ENCODE measurements at regions not wholly inside any gene's neighbourhood (a gene's known extent, or its start where the extent isn't known, plus 50 kb on each side); places are given as distances from the start of the nearest gene placed in this dataset.

GRCh38 chr1:5333291-5333690 is 658.9 kb downstream of the NPHP4 start:
- H3K4me3 Mint-ChIP-seq = no peak overlapping the region

GRCh38 chr1:5331101-5331500 is 661.1 kb downstream of the NPHP4 start:
- H3K4me1 Mint-ChIP-seq = peaks cover 41% of the 10 kb centered on the region
- no peak for DNase-seq (ENCODE audit: low spot score in 2 of 2)
- H3K27ac Mint-ChIP-seq (ENCODE audit: low read depth) = no peak overlapping the region
- H3K36me3 Mint-ChIP-seq (ENCODE audit: insufficient read depth) = peaks cover 2% of the 10 kb centered on the region
- H3K27me3 Mint-ChIP-seq = no peaks in the 10 kb centered on the region
- peaks cover 19% of the 10 kb centered on the region for H3K9me3 Mint-ChIP-seq
- ATAC-seq (replicated peaks; ENCODE audit: extremely low read depth, poor library complexity, severe bottlenecking) = no peak
- H3K4me3 Mint-ChIP-seq = no peak overlapping the region

More at GRCh38 chr1:5333291-5333690, 658.9 kb downstream of the NPHP4 start:
- no peak for ATAC-seq (replicated peaks; ENCODE audit: extremely low read depth, poor library complexity, severe bottlenecking)
- H3K27ac Mint-ChIP-seq (ENCODE audit: low read depth) = no peak overlapping the region
- H3K4me1 Mint-ChIP-seq = peaks cover 38% of the 10 kb centered on the region
- peaks cover 2% of the 10 kb centered on the region for H3K36me3 Mint-ChIP-seq (ENCODE audit: insufficient read depth)
- peaks cover 6% of the 10 kb centered on the region for H3K9me3 Mint-ChIP-seq
- DNase-seq (ENCODE audit: low spot score in 2 of 2) = no peak
- H3K27me3 Mint-ChIP-seq = no peaks in the 10 kb centered on the region

- peaks cover 42% of the 10 kb centered on the region for H3K4me1 Mint-ChIP-seq
- ATAC-seq (replicated peaks; ENCODE audit: extremely low read depth, poor library complexity, severe bottlenecking) (peak; percentile 40), DNase-seq (ENCODE audit: low spot score in 2 of 2) (no peak)
- H3K27ac Mint-ChIP-seq (ENCODE audit: low read depth) = peak overlapping the region; percentile 89
- no peaks in the 10 kb centered on the region for H3K27me3 Mint-ChIP-seq
- H3K4me3 Mint-ChIP-seq = peak overlapping the region; percentile 51
- H3K9me3 Mint-ChIP-seq = peaks cover 19% of the 10 kb centered on the region
- peaks cover 2% of the 10 kb centered on the region for H3K36me3 Mint-ChIP-seq (ENCODE audit: insufficient read depth)
These were observed 663.0 kb downstream of the NPHP4 start for GRCh38 chr1:5329068-5329739.

- peaks cover 31% of the 10 kb centered on the region for H3K4me1 Mint-ChIP-seq
- no peaks in the 10 kb centered on the region for H3K27me3 Mint-ChIP-seq
- H3K4me3 Mint-ChIP-seq = no peak overlapping the region
- ATAC-seq (replicated peaks; ENCODE audit: extremely low read depth, poor library complexity, severe bottlenecking) (no peak), DNase-seq (ENCODE audit: low spot score in 2 of 2) (no peak)
- peaks cover 21% of the 10 kb centered on the region for H3K9me3 Mint-ChIP-seq
- no peaks in the 10 kb centered on the region for H3K36me3 Mint-ChIP-seq (ENCODE audit: insufficient read depth)
- no peak overlapping the region for H3K27ac Mint-ChIP-seq (ENCODE audit: low read depth)
These were observed 667.3 kb downstream of the NPHP4 start for GRCh38 chr1:5324883-5325282.

GRCh38 chr1:5318143-5318816 is 663.9 kb downstream of the AJAP1 start:
- H3K36me3 Mint-ChIP-seq (ENCODE audit: insufficient read depth) = no peaks in the 10 kb centered on the region
- no peak overlapping the region for H3K27ac Mint-ChIP-seq (ENCODE audit: low read depth)
- peaks cover 16% of the 10 kb centered on the region for H3K27me3 Mint-ChIP-seq
- H3K9me3 Mint-ChIP-seq = peaks cover 8% of the 10 kb centered on the region
- DNase-seq (ENCODE audit: low spot score in 2 of 2) = no peak
- H3K4me1 Mint-ChIP-seq = no peaks in the 10 kb centered on the region
- no peak for ATAC-seq (replicated peaks; ENCODE audit: extremely low read depth, poor library complexity, severe bottlenecking)
- no peak overlapping the region for H3K4me3 Mint-ChIP-seq

GRCh38 chr1:5317391-5317790 is 663.0 kb downstream of the AJAP1 start:
- Mint-ChIP-seq H3K4me1 (no peaks in the 10 kb centered on the region), H3K27me3 (peaks cover 23% of the 10 kb centered on the region), H3K27ac (ENCODE audit: low read depth) (no peak overlapping the region), H3K9me3 (peaks cover 8% of the 10 kb centered on the region), H3K36me3 (ENCODE audit: insufficient read depth) (no peaks in the 10 kb centered on the region), H3K4me3 (no peak overlapping the region)
- no peak for ATAC-seq (replicated peaks; ENCODE audit: extremely low read depth, poor library complexity, severe bottlenecking)
- no peak for DNase-seq (ENCODE audit: low spot score in 2 of 2)

- H3K4me1 Mint-ChIP-seq = peaks cover 3% of the 10 kb centered on the region
- no peaks in the 10 kb centered on the region for H3K9me3 Mint-ChIP-seq
- no peak overlapping the region for H3K4me3 Mint-ChIP-seq
- H3K27me3 Mint-ChIP-seq = peaks cover 47% of the 10 kb centered on the region
- DNase-seq (ENCODE audit: low spot score in 2 of 2) (no peak), ATAC-seq (replicated peaks; ENCODE audit: extremely low read depth, poor library complexity, severe bottlenecking) (no peak)
- H3K27ac Mint-ChIP-seq (ENCODE audit: low read depth) = no peak overlapping the region
- H3K36me3 Mint-ChIP-seq (ENCODE audit: insufficient read depth) = no peaks in the 10 kb centered on the region
These were observed 658.5 kb downstream of the AJAP1 start for GRCh38 chr1:5312862-5313261.

- H3K4me3 Mint-ChIP-seq = no peak overlapping the region
- DNase-seq (ENCODE audit: low spot score in 2 of 2) (no peak), ATAC-seq (replicated peaks; ENCODE audit: extremely low read depth, poor library complexity, severe bottlenecking) (no peak)
- H3K4me1 Mint-ChIP-seq = peaks cover 3% of the 10 kb centered on the region
- H3K27me3 Mint-ChIP-seq = peaks cover 47% of the 10 kb centered on the region
- no peak overlapping the region for H3K27ac Mint-ChIP-seq (ENCODE audit: low read depth)
- H3K9me3 Mint-ChIP-seq = no peaks in the 10 kb centered on the region
- no peaks in the 10 kb centered on the region for H3K36me3 Mint-ChIP-seq (ENCODE audit: insufficient read depth)
These were observed 657.9 kb downstream of the AJAP1 start for GRCh38 chr1:5312293-5312674.

- H3K27ac Mint-ChIP-seq (ENCODE audit: low read depth) = no peak overlapping the region
- no peaks in the 10 kb centered on the region for H3K9me3 Mint-ChIP-seq
- peaks cover 47% of the 10 kb centered on the region for H3K27me3 Mint-ChIP-seq
- ATAC-seq (replicated peaks; ENCODE audit: extremely low read depth, poor library complexity, severe bottlenecking) = no peak
- H3K36me3 Mint-ChIP-seq (ENCODE audit: insufficient read depth) = no peaks in the 10 kb centered on the region
- no peak overlapping the region for H3K4me3 Mint-ChIP-seq
- H3K4me1 Mint-ChIP-seq = peaks cover 3% of the 10 kb centered on the region
- DNase-seq (ENCODE audit: low spot score in 2 of 2) = no peak
These were observed 657.4 kb downstream of the AJAP1 start for GRCh38 chr1:5311634-5312292.

- no peaks in the 10 kb centered on the region for H3K36me3 Mint-ChIP-seq (ENCODE audit: insufficient read depth)
- ATAC-seq (replicated peaks; ENCODE audit: extremely low read depth, poor library complexity, severe bottlenecking) (no peak), DNase-seq (ENCODE audit: low spot score in 2 of 2) (no peak)
- no peak overlapping the region for H3K4me3 Mint-ChIP-seq
- H3K4me1 Mint-ChIP-seq = peaks cover 3% of the 10 kb centered on the region
- no peak overlapping the region for H3K27ac Mint-ChIP-seq (ENCODE audit: low read depth)
- no peaks in the 10 kb centered on the region for H3K9me3 Mint-ChIP-seq
- peaks cover 47% of the 10 kb centered on the region for H3K27me3 Mint-ChIP-seq
These were observed 656.7 kb downstream of the AJAP1 start for GRCh38 chr1:5311147-5311546.

GRCh38 chr1:5308249-5308648 is 653.8 kb downstream of the AJAP1 start:
- no peak for DNase-seq (ENCODE audit: low spot score in 2 of 2)
- Mint-ChIP-seq H3K9me3 (no peaks in the 10 kb centered on the region), H3K4me3 (no peak overlapping the region), H3K4me1 (peaks cover 3% of the 10 kb centered on the region), H3K27ac (ENCODE audit: low read depth) (no peak overlapping the region), H3K36me3 (ENCODE audit: insufficient read depth) (no peaks in the 10 kb centered on the region), H3K27me3 (peaks cover 31% of the 10 kb centered on the region)
- ATAC-seq (replicated peaks; ENCODE audit: extremely low read depth, poor library complexity, severe bottlenecking) = no peak

- H3K27me3 Mint-ChIP-seq = peaks cover 14% of the 10 kb centered on the region
- H3K9me3 Mint-ChIP-seq = no peaks in the 10 kb centered on the region
- no peaks in the 10 kb centered on the region for H3K4me1 Mint-ChIP-seq
- no peak for ATAC-seq (replicated peaks; ENCODE audit: extremely low read depth, poor library complexity, severe bottlenecking)
- H3K27ac Mint-ChIP-seq (ENCODE audit: low read depth) = no peak overlapping the region
- no peaks in the 10 kb centered on the region for H3K36me3 Mint-ChIP-seq (ENCODE audit: insufficient read depth)
- no peak for DNase-seq (ENCODE audit: low spot score in 2 of 2)
- no peak overlapping the region for H3K4me3 Mint-ChIP-seq
These were observed 650.3 kb downstream of the AJAP1 start for GRCh38 chr1:5304702-5305101.

- no peak for ATAC-seq (replicated peaks; ENCODE audit: extremely low read depth, poor library complexity, severe bottlenecking)
- no peaks in the 10 kb centered on the region for H3K9me3 Mint-ChIP-seq
- H3K27me3 Mint-ChIP-seq = peaks cover 40% of the 10 kb centered on the region
- H3K4me3 Mint-ChIP-seq = no peak overlapping the region
- H3K27ac Mint-ChIP-seq (ENCODE audit: low read depth) = no peak overlapping the region
- DNase-seq (ENCODE audit: low spot score in 2 of 2) = no peak
- no peaks in the 10 kb centered on the region for H3K4me1 Mint-ChIP-seq
- no peaks in the 10 kb centered on the region for H3K36me3 Mint-ChIP-seq (ENCODE audit: insufficient read depth)
These were observed 644.0 kb downstream of the AJAP1 start for GRCh38 chr1:5298376-5298775.
